AG04449 (cell line): ENCODE measurements at regions not wholly inside any gene's neighbourhood (a gene's known extent, or its start where the extent isn't known, plus 50 kb on each side); places are given as distances from the start of the nearest gene placed in this dataset.
"Not testable (repeated sequence)": the region's sequence is repeated elsewhere in the genome, so short reads cannot be mapped to it uniquely, and the experiment has no call there.

Experiments
- CTCF ChIA-PET: fragments of 350-600 bp; formaldehyde crosslinking; extraction: SDS; loops from one replicate; lab custom pipeline; 2021; ENCODE audit warnings: antibody characterized with exemption; lab: Yijun Ruan, JAX
- POLR2A ChIA-PET: fragments of 400-600, 350-600 bp; formaldehyde crosslinking; extraction: SDS; loops from one replicate; lab custom pipeline; 2020; ENCODE audit warnings: antibody characterized with exemption, inconsistent platforms; lab: Yijun Ruan, JAX
- DNase-seq: peaks from one replicate; pipeline ENCODE4 v3.0.0-alpha.2; 2010; ENCODE audit warnings: low read depth, low spot score
- H3K4me3 ChIP-seq: 2 replicates; pipeline ENCODE4 v1.5.1; 2011; ENCODE audit warnings: low read depth, mild to moderate bottlenecking, control low read depth, low read length
- CTCF ChIP-seq: IDR thresholded peaks from one replicate; pipeline ENCODE4 v1.5.1; 2011; ENCODE audit warnings: mild to moderate bottlenecking, moderate library complexity, low read length, control low read depth, inconsistent platforms; ENCODE audit not compliant: insufficient read depth; ENCODE audit errors: missing control alignments

GRCh38 chr14:106606936-106607335 lies 1080.6 kb downstream of the TMEM121 start:
- H3K4me3 ChIP-seq: no peak overlapping the region
- ChIA-PET CTCF (no interaction called here), POLR2A (no interaction called here)
- TF ChIP-seq CTCF: no peak
- no peak for DNase-seq

GRCh38 chr14:106610691-106611090 lies 1084.3 kb downstream of the TMEM121 start:
- no peak overlapping the region for H3K4me3 ChIP-seq
- ChIA-PET CTCF (no interaction called here), POLR2A (no interaction called here)
- TF ChIP-seq CTCF: no peak
- DNase-seq: no peak

- no peak for DNase-seq
- H3K4me3 ChIP-seq: no peak overlapping the region
- CTCF ChIA-PET: no interaction called here
- no peak for TF ChIP-seq CTCF
- POLR2A ChIA-PET: no interaction called here
These were observed 1086.9 kb downstream of the TMEM121 start for GRCh38 chr14:106613256-106613655.

- H3K4me3 ChIP-seq, DNase-seq, POLR2A ChIA-PET, CTCF ChIA-PET: not testable (repeated sequence)
These were observed 1092.1 kb downstream of the TMEM121 start for GRCh38 chr14:106618471-106618951.

- CTCF ChIA-PET: no interaction called here
- POLR2A ChIA-PET: no interaction called here
- no peak for DNase-seq
- no peak for TF ChIP-seq CTCF
- H3K4me3 ChIP-seq: no peak overlapping the region
These were observed 1093.2 kb downstream of the TMEM121 start for GRCh38 chr14:106619606-106620005.

- ChIA-PET POLR2A (no interaction called here), CTCF (no interaction called here)
- H3K4me3 ChIP-seq: no peak overlapping the region
- DNase-seq: no peak
- TF ChIP-seq CTCF: no peak
These were observed 1094.0 kb downstream of the TMEM121 start for GRCh38 chr14:106620368-106620767.

- no peak for TF ChIP-seq CTCF
- CTCF ChIA-PET: no interaction called here
- no peak for DNase-seq
- POLR2A ChIA-PET: no interaction called here
- H3K4me3 ChIP-seq: no peak overlapping the region
These were observed 1095.9 kb downstream of the TMEM121 start for GRCh38 chr14:106622200-106622745.
